ENCODE measurements at regions not wholly inside any gene's neighbourhood (a gene's known extent, or its start where the extent isn't known, plus 50 kb on each side); places are given as distances from the start of the nearest gene placed in this dataset.

GRCh38 chr5:44443172-44443571 lies 54.0 kb upstream of the FGF10 start:
- H3K4me1 ChIP-seq (ENCODE audit: low read depth, poor library complexity, severe bottlenecking), result no peaks in the 10 kb centered on the region
- no peak overlapping the region for H3K4me2 ChIP-seq
- no peaks in the 10 kb centered on the region for H3K36me3 ChIP-seq (ENCODE audit: insufficient read depth)
- H3K4me3 ChIP-seq (IDR thresholded peaks at IDR 0.05; ENCODE audit: insufficient read depth, low read depth, low read length), result no peak overlapping the region
- no peaks in the 10 kb centered on the region for H3K27me3 ChIP-seq (ENCODE audit: insufficient read depth, low read depth)
- H3K27ac ChIP-seq, result no peak overlapping the region
- H4K20me1 ChIP-seq (ENCODE audit: insufficient read depth), result no peaks in the 10 kb centered on the region
- no peaks in the 10 kb centered on the region for H3K79me2 ChIP-seq (ENCODE audit: insufficient read depth, low read depth)
- no peak overlapping the region for H2AFZ ChIP-seq (ENCODE audit: low read depth)
- H3K9ac ChIP-seq, result no peak overlapping the region
- TF ChIP-seq, protein P1, sequence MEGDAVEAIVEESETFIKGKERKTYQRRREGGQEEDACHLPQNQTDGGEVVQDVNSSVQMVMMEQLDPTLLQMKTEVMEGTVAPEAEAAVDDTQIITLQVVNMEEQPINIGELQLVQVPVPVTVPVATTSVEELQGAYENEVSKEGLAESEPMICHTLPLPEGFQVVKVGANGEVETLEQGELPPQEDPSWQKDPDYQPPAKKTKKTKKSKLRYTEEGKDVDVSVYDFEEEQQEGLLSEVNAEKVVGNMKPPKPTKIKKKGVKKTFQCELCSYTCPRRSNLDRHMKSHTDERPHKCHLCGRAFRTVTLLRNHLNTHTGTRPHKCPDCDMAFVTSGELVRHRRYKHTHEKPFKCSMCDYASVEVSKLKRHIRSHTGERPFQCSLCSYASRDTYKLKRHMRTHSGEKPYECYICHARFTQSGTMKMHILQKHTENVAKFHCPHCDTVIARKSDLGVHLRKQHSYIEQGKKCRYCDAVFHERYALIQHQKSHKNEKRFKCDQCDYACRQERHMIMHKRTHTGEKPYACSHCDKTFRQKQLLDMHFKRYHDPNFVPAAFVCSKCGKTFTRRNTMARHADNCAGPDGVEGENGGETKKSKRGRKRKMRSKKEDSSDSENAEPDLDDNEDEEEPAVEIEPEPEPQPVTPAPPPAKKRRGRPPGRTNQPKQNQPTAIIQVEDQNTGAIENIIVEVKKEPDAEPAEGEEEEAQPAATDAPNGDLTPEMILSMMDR (conservative IDR thresholded peaks at IDR 0.05; ENCODE audit: low read depth, low read length), result no peak

DNA sequence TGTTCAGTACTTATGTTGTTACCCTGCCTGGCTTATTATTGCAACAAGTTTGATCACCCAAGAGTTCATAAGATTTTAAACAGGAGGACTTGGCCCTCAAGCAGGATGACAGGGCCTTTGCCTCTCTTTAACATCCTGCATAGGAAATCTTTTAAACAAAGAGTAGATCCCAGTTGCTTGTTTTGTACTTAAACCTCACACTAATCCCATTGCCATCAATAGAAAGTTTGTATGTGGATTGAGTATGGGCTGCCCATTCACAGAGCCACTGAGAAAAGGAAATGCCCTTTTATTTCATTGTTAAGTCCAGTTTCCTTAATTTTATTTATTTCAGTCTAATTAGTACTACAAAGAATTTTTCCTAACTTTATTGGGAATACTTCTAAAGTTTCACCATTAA lies 52.2 kb upstream of the FGF10 start:
- Histone ChIP-seq H3K27ac (no peak overlapping the region), H3K9ac (no peak overlapping the region), H3K79me2 (ENCODE audit: insufficient read depth, low read depth) (no peaks in the 10 kb centered on the region), H3K27me3 (ENCODE audit: insufficient read depth, low read depth) (no peaks in the 10 kb centered on the region), H4K20me1 (ENCODE audit: insufficient read depth) (no peaks in the 10 kb centered on the region), H3K36me3 (ENCODE audit: insufficient read depth) (no peaks in the 10 kb centered on the region), H3K4me1 (ENCODE audit: low read depth, poor library complexity, severe bottlenecking) (no peaks in the 10 kb centered on the region), H2AFZ (ENCODE audit: low read depth) (no peak overlapping the region), H3K4me3 (IDR thresholded peaks at IDR 0.05; ENCODE audit: insufficient read depth, low read depth, low read length) (no peak overlapping the region), H3K4me2 (no peak overlapping the region)
- TF ChIP-seq, protein P1 (conservative IDR thresholded peaks at IDR 0.05; ENCODE audit: low read depth, low read length), result no peak

DNA sequence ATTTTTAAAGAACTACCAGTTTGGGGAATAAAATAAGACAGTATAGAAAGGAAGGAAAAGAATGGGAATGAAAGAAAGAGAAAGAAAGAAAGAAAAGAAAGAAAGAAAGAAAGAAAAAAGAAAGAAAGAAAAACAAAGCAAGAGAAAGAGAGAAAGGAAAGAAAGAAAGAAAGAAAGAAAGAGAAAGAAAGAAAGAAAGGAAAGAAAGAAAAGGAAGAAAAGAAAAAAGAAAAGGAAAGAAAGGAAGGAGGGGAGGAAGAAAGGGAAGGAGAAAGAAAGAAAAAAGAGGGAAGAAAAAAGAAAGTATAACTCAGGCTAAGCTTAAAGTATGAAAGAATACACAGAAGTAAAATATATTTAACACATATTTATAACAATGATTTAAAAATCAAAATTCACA lies 51.0 kb upstream of the FGF10 start:
- H3K36me3 ChIP-seq (ENCODE audit: insufficient read depth), result no peaks in the 10 kb centered on the region
- H3K4me3 ChIP-seq (IDR thresholded peaks at IDR 0.05; ENCODE audit: insufficient read depth, low read depth, low read length), result no peak overlapping the region
- H3K4me1 ChIP-seq (ENCODE audit: low read depth, poor library complexity, severe bottlenecking), result no peaks in the 10 kb centered on the region
- H3K27me3 ChIP-seq (ENCODE audit: insufficient read depth, low read depth), result no peaks in the 10 kb centered on the region
- TF ChIP-seq, protein P1 (conservative IDR thresholded peaks at IDR 0.05; ENCODE audit: low read depth, low read length), result no peak
- H3K9ac ChIP-seq, result no peak overlapping the region
- no peaks in the 10 kb centered on the region for H4K20me1 ChIP-seq (ENCODE audit: insufficient read depth)
- H3K4me2 ChIP-seq, result no peak overlapping the region
- no peak overlapping the region for H3K27ac ChIP-seq
- H2AFZ ChIP-seq (ENCODE audit: low read depth), result no peak overlapping the region
- H3K79me2 ChIP-seq (ENCODE audit: insufficient read depth, low read depth), result no peaks in the 10 kb centered on the region

Measured in KMS-11 (cell line).